ENCODE measurements at regions not wholly inside any gene's neighbourhood (a gene's known extent, or its start where the extent isn't known, plus 50 kb on each side); places are given as distances from the start of the nearest gene placed in this dataset.

DNA sequence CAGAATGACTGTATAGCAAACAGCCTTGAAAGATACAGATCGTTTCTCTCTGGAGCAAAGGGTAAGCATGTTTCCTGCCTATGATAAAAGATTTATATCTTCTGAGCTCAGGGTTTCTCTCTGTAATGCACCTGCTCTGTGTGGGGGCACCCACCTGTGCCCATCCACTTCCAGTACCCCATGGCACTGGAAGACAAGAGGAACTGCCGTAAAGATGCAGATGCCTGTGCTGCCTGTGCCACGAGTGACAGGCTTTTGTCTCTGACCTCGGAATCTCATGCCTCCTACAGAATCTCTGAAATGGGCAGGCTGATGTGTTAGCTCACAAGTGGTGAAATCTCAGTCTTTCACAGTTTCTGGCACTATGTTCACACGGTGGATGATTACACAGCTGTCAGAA, 50.3 kb upstream of the ATP11A start:
- Mint-ChIP-seq H3K27me3 (peaks cover 17% of the 10 kb centered on the region), H3K36me3 (no peaks in the 10 kb centered on the region), H3K9me3 (no peaks in the 10 kb centered on the region), H3K4me1 (peaks cover 5 to 20% (median 9%) of the 10 kb centered on the region in 4 donors), H3K4me3 (no peak overlapping the region), H3K27ac (no peak overlapping the region)
- Histone ChIP-seq H3K9me3 (ENCODE audit: control insufficient read depth in 2 of 2, low read length in 2 of 2) (no peaks in the 10 kb centered on the region), H3K27ac (ENCODE audit: insufficient read depth, low read length, poor library complexity, severe bottlenecking) (no peak overlapping the region), H3K36me3 (ENCODE audit: control insufficient read depth, insufficient read depth, low read length) (no peaks in the 10 kb centered on the region), H3K27me3 (ENCODE audit: control insufficient read depth, insufficient read depth, low read length) (peaks cover 9% of the 10 kb centered on the region), H3K4me1 (ENCODE audit: control insufficient read depth, insufficient read depth, low read length, poor library complexity, severe bottlenecking) (peaks cover 13% of the 10 kb centered on the region), H3K4me3 (ENCODE audit: low read depth, low read length) (no peak overlapping the region)
- DNase-seq (no peak), ATAC-seq (ENCODE audit: low read depth in 2 of 2) (no peak)

GRCh38 chr13:112638919-112639318, 50.9 kb upstream of the ATP11A start:
- peaks cover 9% of the 10 kb centered on the region for H3K27me3 ChIP-seq (ENCODE audit: control insufficient read depth, insufficient read depth, low read length)
- DNase-seq (no peak), ATAC-seq (ENCODE audit: low read depth in 2 of 2) (no peak)
- H3K27ac Mint-ChIP-seq, result no peak overlapping the region
- H3K27ac ChIP-seq (ENCODE audit: insufficient read depth, low read length, poor library complexity, severe bottlenecking), result no peak overlapping the region
- no peak overlapping the region for H3K4me3 ChIP-seq (ENCODE audit: low read depth, low read length)
- H3K36me3 Mint-ChIP-seq, result no peaks in the 10 kb centered on the region
- H3K36me3 ChIP-seq (ENCODE audit: control insufficient read depth, insufficient read depth, low read length), result no peaks in the 10 kb centered on the region
- peaks cover 13% of the 10 kb centered on the region for H3K4me1 ChIP-seq (ENCODE audit: control insufficient read depth, insufficient read depth, low read length, poor library complexity, severe bottlenecking)
- H3K9me3 Mint-ChIP-seq, result no peaks in the 10 kb centered on the region
- peaks cover 5 to 20% (median 9%) of the 10 kb centered on the region in 4 donors for H3K4me1 Mint-ChIP-seq
- peak overlapping the region in 1 of 4 donors; percentile 33 for H3K4me3 Mint-ChIP-seq
- H3K27me3 Mint-ChIP-seq, result peaks cover 17% of the 10 kb centered on the region
- H3K9me3 ChIP-seq (ENCODE audit: control insufficient read depth in 2 of 2, low read length in 2 of 2), result no peaks in the 10 kb centered on the region

GRCh38 chr13:112638157-112638750, 50.3 kb upstream of the TUBGCP3 start:
- no peak overlapping the region for H3K27ac ChIP-seq (ENCODE audit: insufficient read depth, low read length, poor library complexity, severe bottlenecking)
- DNase-seq, result peak in 1 of 3 donors; percentile 47
- peak overlapping the region in 1 of 4 donors; percentile 17 for H3K4me3 Mint-ChIP-seq
- H3K36me3 ChIP-seq (ENCODE audit: control insufficient read depth, insufficient read depth, low read length), result no peaks in the 10 kb centered on the region
- no peak overlapping the region for H3K4me3 ChIP-seq (ENCODE audit: low read depth, low read length)
- H3K4me1 Mint-ChIP-seq, result peaks cover 5 to 20% (median 9%) of the 10 kb centered on the region in 4 donors
- H3K27me3 Mint-ChIP-seq, result peaks cover 17% of the 10 kb centered on the region
- peaks cover 9% of the 10 kb centered on the region for H3K27me3 ChIP-seq (ENCODE audit: control insufficient read depth, insufficient read depth, low read length)
- H3K4me1 ChIP-seq (ENCODE audit: control insufficient read depth, insufficient read depth, low read length, poor library complexity, severe bottlenecking), result peaks cover 13% of the 10 kb centered on the region
- H3K36me3 Mint-ChIP-seq, result no peaks in the 10 kb centered on the region
- no peaks in the 10 kb centered on the region for H3K9me3 ChIP-seq (ENCODE audit: control insufficient read depth in 2 of 2, low read length in 2 of 2)
- ATAC-seq (ENCODE audit: low read depth in 2 of 2), result no peak
- no peaks in the 10 kb centered on the region for H3K9me3 Mint-ChIP-seq
- no peak overlapping the region for H3K27ac Mint-ChIP-seq
